IMR-90 (cell line): ENCODE measurements at regions not wholly inside any gene's neighbourhood (a gene's known extent, or its start where the extent isn't known, plus 50 kb on each side); places are given as distances from the start of the nearest gene placed in this dataset.

Experiments
- ATAC-seq: fragments of 200-7000 bp; cut with Tn5 transposase; 2 replicates; pipeline ENCODE4 v1.9.1; 2020; ENCODE audit warnings: low read depth, mild to moderate bottlenecking, moderate library complexity
- BruUV-seq: library from RNA; stranded (reverse); fragments of 400-500 nt; replicated peaks from 2 replicates; lab custom pipeline; 2021; lab: Mats Ljungman, UMichigan
- CTCF ChIA-PET: fragments of 300-600 bp; formaldehyde crosslinking; extraction: SDS; loops from one replicate; lab custom pipeline; 2021; ENCODE audit warnings: antibody characterized with exemption; lab: Yijun Ruan, JAX
- POLR2A ChIA-PET: fragments of 300-600 bp; sonication (Branson Sonifier 250); formaldehyde crosslinking; loops from one replicate; lab custom pipeline; 2022; ENCODE audit warnings: antibody characterized with exemption; ENCODE audit not compliant: unreplicated experiment; lab: Charles Lee
- DNase-seq: peaks from one replicate; pipeline ENCODE4 v3.0.0; 2013
- H2AFZ ChIP-seq: replicated peaks from 2 replicates; pipeline ENCODE3; 2013; ENCODE audit warnings: low read length, mild to moderate bottlenecking; ENCODE audit not compliant: poor library complexity
- H2AK5ac ChIP-seq: 2 replicates; pipeline ENCODE4 v1.6.1; 2013; ENCODE audit warnings: low read depth, low read length, inconsistent platforms
- H2AK9ac ChIP-seq: replicated peaks from 2 replicates; pipeline ENCODE3; 2013; ENCODE audit warnings: mild to moderate bottlenecking, low read depth, low read length, moderate library complexity; ENCODE audit not compliant: poor library complexity
- H2BK120ac ChIP-seq: 2 replicates; pipeline ENCODE4 v1.6.1; 2013; ENCODE audit warnings: low read depth, low read length, inconsistent platforms
- H2BK15ac ChIP-seq: 3 replicates; pipeline ENCODE4 v1.6.1; 2013; ENCODE audit warnings: low read depth, low read length, inconsistent platforms
- H2BK20ac ChIP-seq: 2 replicates; pipeline ENCODE4 v1.6.1; 2013; ENCODE audit warnings: low read depth, mild to moderate bottlenecking, inconsistent platforms, low read length, moderate library complexity
- H2BK5ac ChIP-seq: 2 replicates; pipeline ENCODE4 v1.6.1; 2013; ENCODE audit warnings: mild to moderate bottlenecking, low read depth, low read length, inconsistent platforms; ENCODE audit not compliant: poor library complexity, severe bottlenecking
- H3K14ac ChIP-seq: replicated peaks from 2 replicates; pipeline ENCODE4 v1.6.1; 2013; ENCODE audit warnings: low read depth, low read length, inconsistent platforms
- H3K18ac ChIP-seq: 2 replicates; pipeline ENCODE4 v1.6.1; 2013; ENCODE audit warnings: low read depth, low read length, control low read depth
- H3K23ac ChIP-seq: 2 replicates; pipeline ENCODE4 v1.6.1; 2013; ENCODE audit warnings: low read depth, low read length, inconsistent platforms
- H3K27ac ChIP-seq: 2 replicates; pipeline ENCODE4 v1.5.1; 2013; ENCODE audit warnings: mild to moderate bottlenecking, control low read depth, low read length; ENCODE audit not compliant: insufficient read depth
- H3K27me3 ChIP-seq: 2 replicates; pipeline ENCODE4 v1.6.1; 2013; ENCODE audit warnings: low read length; ENCODE audit not compliant: control insufficient read depth, insufficient read depth
- H3K36me3 ChIP-seq: 2 replicates; pipeline ENCODE4 v1.6.1; 2013; ENCODE audit warnings: low read length, mixed read lengths; ENCODE audit not compliant: control insufficient read depth, insufficient read depth
- H3K4ac ChIP-seq: 2 replicates; pipeline ENCODE4 v1.6.1; 2013; ENCODE audit warnings: low read depth, low read length, inconsistent platforms
- H3K4me1 ChIP-seq: 2 replicates; pipeline ENCODE4 v1.6.1; 2013; ENCODE audit warnings: low read length, mixed read lengths; ENCODE audit not compliant: control insufficient read depth, insufficient read depth
- H3K4me2 ChIP-seq: 2 replicates; pipeline ENCODE4 v1.6.1; 2013; ENCODE audit warnings: low read depth, mild to moderate bottlenecking, control low read depth, low read length, moderate library complexity
- H3K4me3 ChIP-seq: 2 replicates; pipeline ENCODE4 v1.5.1; 2013; ENCODE audit warnings: low read depth, mild to moderate bottlenecking, control low read depth, low read length, moderate library complexity; ENCODE audit not compliant: insufficient read depth
- H3K56ac ChIP-seq: 2 replicates; pipeline ENCODE4 v1.6.1; 2013; ENCODE audit warnings: low read length, inconsistent platforms; ENCODE audit not compliant: insufficient read depth; ENCODE audit errors: extremely low read depth
- H3K79me1 ChIP-seq, 2 experiments: 2 replicates each; pipeline ENCODE4 v1.6.1; 2013; ENCODE audit warnings: low read length in 2 of 2, inconsistent platforms in 1 of 2, low read depth in 1 of 2
- H3K9ac ChIP-seq: 2 replicates; pipeline ENCODE4 v1.6.1; 2013; ENCODE audit warnings: low read depth, low read length, control low read depth
- H3K9me1 ChIP-seq: 2 replicates; pipeline ENCODE4 v1.6.1; 2013; ENCODE audit warnings: low read length, inconsistent platforms; ENCODE audit not compliant: insufficient read depth
- H3K9me3 ChIP-seq: 2 replicates; pipeline ENCODE4 v1.6.1; 2013; ENCODE audit warnings: low read length; ENCODE audit not compliant: control insufficient read depth, insufficient read depth
- H4K20me1 ChIP-seq: 2 replicates; pipeline ENCODE4 v1.6.1; 2013; ENCODE audit warnings: low read length, inconsistent platforms; ENCODE audit not compliant: insufficient read depth
- H4K5ac ChIP-seq: 2 replicates; pipeline ENCODE4 v1.6.1; 2013; ENCODE audit warnings: mild to moderate bottlenecking, low read depth, low read length, control low read depth
- H4K8ac ChIP-seq, 2 experiments: 2 replicates each; pipeline ENCODE4 v1.6.1; 2013; ENCODE audit warnings: low read depth in 2 of 2, low read length in 2 of 2, control low read depth in 1 of 2, inconsistent platforms in 1 of 2
- H4K91ac ChIP-seq: 2 replicates; pipeline ENCODE4 v1.6.1; 2013; ENCODE audit warnings: low read depth, low read length, inconsistent platforms; ENCODE audit not compliant: insufficient read depth
- CTCF ChIP-seq: conservative IDR thresholded peaks from 2 replicates; pipeline ENCODE4 v1.5.1; 2012; ENCODE audit warnings: mild to moderate bottlenecking, low read depth, low read length, improper control_type of control experiment
- RCOR1 ChIP-seq: IDR thresholded peaks from 2 replicates; pipeline ENCODE4 v1.6.1; 2012; ENCODE audit warnings: mild to moderate bottlenecking, low read length, improper control_type of control experiment; ENCODE audit not compliant: insufficient replicate concordance
- SMC3 ChIP-seq: fragments of 150-350 bp; IDR thresholded peaks from 2 replicates; pipeline ENCODE4 v1.6.1; 2016; ENCODE audit warnings: low read depth, mild to moderate bottlenecking, antibody characterized with exemption, low read length, moderate library complexity
- WGBS, 2 experiments: methylation state at CpG; one replicate each; pipeline versions ENCODE4 v1.1.5 to v1.1.7; 2013; ENCODE audit warnings: missing lambda C conversion rate in 2 of 2; ENCODE audit not compliant: insufficient read length in 1 of 2; ENCODE audit errors: extremely low coverage in 2 of 2; 5-methylcytosine and 5-hydroxymethylcytosine counted together
- dilution Hi-C: fragments of 300-500 bp; cut with HindIII; formaldehyde crosslinking; loops from one replicate; pipeline ENCODE4 v1.14.3; 2018; ENCODE audit warnings: low sequenced_read_pairs; ENCODE audit not compliant: unreplicated experiment
- in situ Hi-C: fragments of 300-500 bp; cut with MboI; formaldehyde crosslinking; loops from 3 replicates; pipeline ENCODE4 v1.14.3; 2019; ENCODE audit warnings: low sequenced_read_pairs, inconsistent platforms, mixed read lengths
- intact Hi-C: fragments of 100-400 bp; cut with micrococcal nuclease; formaldehyde crosslinking; loops from 2 replicates; pipeline ENCODE4 v1.10.0; 2022

GRCh38 chr4:22019676-22020075 lies 71.1 kb upstream of the KCNIP4 start:
- dilution Hi-C loops: no loop called here
- 20% methylated on average over 1 of the region's 4 CpGs; no CpG with 5 or more reads in 1 of the 2 experiments for WGBS, 2 experiments

More at GRCh38 chr4:22019676-22020075, 71.1 kb upstream of the KCNIP4 start:
- TF ChIP-seq SMC3 (no peak), RCOR1 (no peak), CTCF (no peak)
- no peak overlapping the region for H2BK5ac ChIP-seq
- H2BK120ac ChIP-seq: no peak overlapping the region
- H3K27me3 ChIP-seq: no peaks in the 10 kb centered on the region
- no peak overlapping the region for H3K9ac ChIP-seq
- intact Hi-C loops: no loop called here
- H3K9me1 ChIP-seq: no peaks in the 10 kb centered on the region
- H2BK15ac ChIP-seq: no peak overlapping the region
- in situ Hi-C loops: no loop called here
- no peaks in the 10 kb centered on the region for H3K36me3 ChIP-seq
- no peak overlapping the region for H4K91ac ChIP-seq
- H2AFZ ChIP-seq: no peak overlapping the region
- no peak overlapping the region for H3K4me3 ChIP-seq
- H2AK9ac ChIP-seq: no peak overlapping the region
- ATAC-seq (no peak), DNase-seq (no peak)
- ChIA-PET CTCF (no interaction called here), POLR2A (no interaction called here)
- no peaks in the 10 kb centered on the region for H3K9me3 ChIP-seq
- no peak overlapping the region for H2AK5ac ChIP-seq
- no peak overlapping the region for H4K5ac ChIP-seq
- H3K14ac ChIP-seq: no peak overlapping the region
- no peak overlapping the region for H2BK20ac ChIP-seq
- H3K27ac ChIP-seq: no peak overlapping the region
- no peak overlapping the region for H3K4ac ChIP-seq
- H3K56ac ChIP-seq: no peak overlapping the region
- no TSS peak for BruUV-seq
- H3K4me1 ChIP-seq: no peaks in the 10 kb centered on the region
- no peak overlapping the region for H3K18ac ChIP-seq
- H4K8ac ChIP-seq: no peak overlapping the region
- no peaks in the 10 kb centered on the region for H3K79me1 ChIP-seq
- H3K4me2 ChIP-seq: no peak overlapping the region
- no peaks in the 10 kb centered on the region for H4K20me1 ChIP-seq
- no peak overlapping the region for H3K23ac ChIP-seq
